HG02885 (cell line): ENCODE measurements at regions not wholly inside any gene's neighbourhood (a gene's known extent, or its start where the extent isn't known, plus 50 kb on each side); places are given as distances from the start of the nearest gene placed in this dataset.
"Not testable (repeated sequence)": the region's sequence is repeated elsewhere in the genome, so short reads cannot be mapped to it uniquely, and the experiment has no call there.

Experiments used
- ATAC-seq: cut with Tn5 transposase; IDR thresholded peaks from one replicate; pipeline ENCODE4 v1.9.1; 2021; ENCODE audit warnings: mild to moderate bottlenecking; ENCODE audit not compliant: unreplicated experiment, poor library complexity

DNA sequence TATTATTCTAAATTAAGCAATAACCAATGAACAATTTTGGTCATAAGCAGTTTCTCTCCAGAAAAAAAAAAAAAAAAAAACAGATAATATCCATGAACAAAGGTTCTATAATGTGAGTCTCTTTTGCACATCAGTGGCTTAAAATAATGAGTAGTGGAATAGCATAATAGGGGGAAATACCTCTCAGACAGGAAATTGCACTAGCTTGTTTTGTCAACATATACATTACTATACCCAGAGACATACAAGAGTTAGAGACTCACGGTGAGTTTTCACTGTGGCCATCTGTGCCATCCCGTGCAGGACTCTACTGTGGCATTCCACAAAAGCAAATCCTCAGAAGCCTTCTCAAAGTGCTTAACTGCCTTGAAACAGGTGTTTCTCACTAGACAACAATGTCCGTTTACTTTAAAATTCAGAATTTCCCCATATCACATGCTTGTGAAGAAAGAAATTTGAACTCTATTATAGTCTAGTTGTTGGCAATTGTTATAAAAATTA is 697.9 kb downstream of the USP25 start:
- no peak for ATAC-seq

DNA sequence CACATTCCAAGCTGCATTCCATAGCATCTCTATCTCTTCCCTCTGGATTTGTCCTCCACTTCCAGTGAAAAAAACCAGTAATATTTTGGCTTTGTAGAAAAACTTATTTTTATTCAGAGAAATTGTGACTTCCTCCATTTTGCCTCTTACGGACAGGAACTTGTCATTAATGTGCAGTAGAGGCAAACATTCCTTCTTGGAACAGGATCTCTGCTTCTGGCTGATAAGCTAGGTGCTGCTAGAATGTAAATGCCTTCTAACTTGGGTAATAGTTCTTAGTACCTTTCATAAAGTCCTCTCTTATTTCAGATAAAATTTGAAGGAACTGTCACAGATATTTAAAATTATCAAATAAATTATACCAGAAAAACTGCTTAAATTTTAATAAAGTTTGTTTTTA is 707.8 kb downstream of the USP25 start:
- no peak for ATAC-seq

DNA sequence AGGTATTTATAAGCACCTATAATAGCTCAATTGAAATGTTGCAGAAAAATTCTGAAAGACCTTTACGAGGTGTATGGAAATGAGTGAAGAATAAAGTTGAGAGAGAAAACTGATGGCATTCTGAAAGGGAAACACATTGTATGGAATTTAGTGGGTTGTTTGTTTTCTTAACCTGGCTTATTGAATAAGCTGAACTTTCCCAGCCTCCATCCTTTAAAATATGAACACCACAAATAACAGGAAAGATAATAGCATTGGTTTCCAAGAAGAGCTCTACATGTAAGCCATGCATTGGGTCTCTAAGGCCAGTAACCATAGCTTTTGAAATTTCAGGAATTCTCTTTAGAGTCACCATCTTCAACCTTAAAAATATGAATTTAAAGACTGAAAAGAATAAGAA is 709.0 kb downstream of the USP25 start:
- no peak for ATAC-seq

DNA sequence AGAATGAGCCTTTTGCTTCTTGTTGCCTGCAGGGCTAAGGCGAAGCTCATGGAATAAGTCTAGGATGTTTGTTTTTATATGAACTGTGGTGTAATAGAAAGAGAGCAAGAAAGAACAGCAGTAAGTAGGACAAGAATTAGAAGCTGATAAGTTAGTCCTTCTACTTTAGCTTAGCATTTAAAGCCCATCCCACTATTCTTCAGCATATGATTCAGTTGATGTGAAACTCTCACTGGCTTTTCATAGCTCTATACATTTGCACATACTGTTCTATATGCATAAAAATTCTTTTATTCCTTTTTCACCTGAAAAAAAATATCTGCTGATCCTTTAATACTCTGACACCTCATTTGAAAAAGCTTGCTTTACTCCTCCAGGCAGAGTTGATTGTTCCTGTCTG is 712.0 kb downstream of the USP25 start:
- ATAC-seq: no peak

DNA sequence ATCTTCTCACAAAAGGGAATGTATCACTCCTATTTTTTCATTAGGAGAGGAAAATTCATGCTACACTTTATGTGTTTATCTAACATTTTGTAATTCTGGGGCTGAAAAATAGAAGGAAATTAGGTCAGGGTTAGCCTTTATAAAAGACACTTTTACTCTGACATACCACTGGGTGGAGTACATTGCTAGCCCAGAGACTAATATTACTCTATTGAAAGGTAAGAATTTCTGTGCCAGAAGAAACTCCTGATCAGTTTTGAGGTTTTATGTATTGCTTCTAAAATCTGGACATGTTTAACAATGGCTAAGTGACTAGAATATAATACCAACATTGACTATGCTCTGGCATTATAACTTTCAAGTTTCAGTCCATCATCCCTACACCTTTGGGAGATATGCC is 724.6 kb downstream of the USP25 start:
- no peak for ATAC-seq

DNA sequence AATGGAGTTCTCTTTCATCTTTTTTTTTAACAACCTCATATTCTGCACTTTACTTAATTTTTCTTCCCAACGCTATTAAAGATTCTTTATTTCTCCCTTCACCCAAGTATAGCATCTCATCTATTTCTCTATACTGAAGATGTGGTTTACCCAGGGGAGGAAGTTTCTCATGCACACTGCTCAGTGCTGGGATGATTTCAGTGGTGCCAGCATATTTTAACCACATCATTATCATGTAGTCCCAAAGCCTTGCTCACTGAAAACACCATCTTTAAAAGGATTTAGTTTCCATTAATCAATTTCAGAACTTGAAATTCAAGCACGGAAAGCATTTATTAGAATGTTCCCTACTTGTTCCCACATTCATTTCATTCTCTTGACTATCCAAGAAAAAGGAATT is 725.7 kb downstream of the USP25 start:
- ATAC-seq: no peak

DNA sequence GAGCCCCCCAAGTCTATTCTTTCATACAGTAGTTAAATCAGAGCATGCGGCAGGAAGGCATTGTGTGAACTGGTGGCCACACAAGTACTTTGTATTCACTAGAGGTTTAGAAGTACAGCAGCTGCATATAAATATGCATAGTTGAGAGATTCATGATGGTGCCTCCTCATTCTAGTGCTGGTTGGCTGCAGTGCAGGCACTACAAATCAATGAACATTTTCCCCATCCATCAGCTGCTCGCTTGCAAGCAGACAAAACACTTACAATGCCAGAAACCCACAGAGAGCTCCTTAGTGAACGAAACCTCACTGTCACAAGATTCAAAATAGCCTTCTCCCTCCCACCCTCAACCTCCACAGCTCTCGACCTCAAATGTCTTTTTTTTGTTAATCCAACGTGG is 726.2 kb downstream of the USP25 start:
- ATAC-seq: no peak

DNA sequence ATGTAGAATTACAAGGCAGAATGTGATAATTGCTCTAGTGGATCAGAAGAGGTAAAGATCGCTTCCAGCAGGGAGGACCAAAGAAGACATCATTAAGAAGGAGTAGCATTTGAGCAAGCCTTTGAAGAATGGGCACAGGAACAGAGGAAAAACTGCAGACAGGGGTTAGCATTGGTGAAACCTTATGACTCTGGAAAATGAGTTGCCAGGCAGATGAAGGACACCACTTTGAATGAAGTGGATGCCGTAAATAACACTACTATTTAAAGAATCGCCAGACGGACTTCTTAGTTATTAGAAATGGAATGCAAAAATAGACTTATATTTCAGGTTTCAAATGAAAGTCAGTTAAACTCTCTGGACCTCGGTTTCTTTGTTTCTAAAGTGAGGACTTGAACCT is 727.7 kb downstream of the USP25 start:
- ATAC-seq: no peak

DNA sequence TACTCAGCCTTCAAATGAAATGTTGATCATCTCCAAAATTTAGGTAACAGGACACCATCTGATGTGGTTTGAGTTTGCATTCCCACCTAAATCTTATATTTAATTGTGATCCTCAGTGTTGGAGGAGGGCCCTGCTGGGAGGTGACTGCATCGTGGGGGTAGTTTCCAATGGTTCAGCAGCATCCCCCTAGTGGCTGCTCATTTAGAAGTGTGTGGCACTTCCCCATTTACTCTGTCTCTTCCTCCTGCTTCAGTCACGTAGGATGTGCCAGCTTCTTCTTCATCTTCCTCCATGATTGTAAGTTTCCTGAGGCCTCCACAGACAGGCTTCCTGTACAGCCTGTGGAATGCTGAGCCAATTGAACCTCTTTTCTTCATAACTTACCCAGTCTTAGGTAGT is 731.2 kb downstream of the USP25 start:
- no peak for ATAC-seq

DNA sequence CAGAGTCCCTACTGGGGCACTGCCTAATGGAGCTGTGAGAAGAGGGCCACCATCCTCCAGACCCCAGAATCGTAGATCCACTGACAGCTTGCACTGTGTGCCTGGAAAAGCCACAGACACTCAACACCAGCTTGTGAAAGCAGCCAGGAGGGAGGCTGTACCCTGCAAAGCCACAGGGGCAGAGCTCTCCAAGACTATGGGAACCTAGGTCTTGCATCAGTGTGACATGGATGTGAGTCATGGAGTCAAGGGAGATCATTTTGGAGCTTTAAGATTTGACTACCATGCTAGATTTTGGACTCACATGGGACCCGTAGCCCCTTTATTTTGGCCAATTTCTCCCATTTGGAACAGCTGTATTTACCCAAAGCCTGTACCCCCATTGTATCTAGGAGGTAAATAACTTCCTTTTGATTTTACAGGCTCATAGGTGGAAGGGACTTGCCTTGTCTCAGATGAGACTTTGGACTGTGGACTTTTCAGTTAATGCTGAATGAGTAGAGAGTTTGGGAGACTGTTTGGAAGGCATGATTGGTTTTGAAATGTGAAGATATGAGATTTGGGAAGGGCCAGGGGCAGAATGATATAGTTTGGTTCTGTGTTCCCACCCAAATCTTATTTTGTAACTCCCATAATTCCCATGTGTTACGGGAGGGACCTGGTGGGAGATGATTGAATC is 734.6 kb downstream of the USP25 start:
- not testable (repeated sequence) for ATAC-seq

DNA sequence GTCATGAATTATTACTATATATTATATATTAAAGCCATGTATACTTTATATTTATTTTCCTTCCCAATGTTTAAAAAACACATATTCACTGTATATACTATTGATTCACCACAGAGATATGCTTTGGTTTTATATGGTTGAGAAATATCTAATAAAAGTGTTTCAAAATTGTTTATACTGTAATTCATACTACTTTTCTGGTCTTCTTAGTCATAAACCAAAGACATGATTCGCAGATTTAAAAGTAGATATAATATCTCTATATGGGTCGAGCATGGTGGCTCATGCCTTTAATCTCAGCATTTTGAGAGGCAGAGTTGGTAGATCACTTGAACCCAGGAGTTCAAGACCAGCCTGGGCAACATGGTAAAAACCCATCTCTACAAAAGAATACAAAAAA is 738.4 kb downstream of the USP25 start:
- ATAC-seq: no peak

DNA sequence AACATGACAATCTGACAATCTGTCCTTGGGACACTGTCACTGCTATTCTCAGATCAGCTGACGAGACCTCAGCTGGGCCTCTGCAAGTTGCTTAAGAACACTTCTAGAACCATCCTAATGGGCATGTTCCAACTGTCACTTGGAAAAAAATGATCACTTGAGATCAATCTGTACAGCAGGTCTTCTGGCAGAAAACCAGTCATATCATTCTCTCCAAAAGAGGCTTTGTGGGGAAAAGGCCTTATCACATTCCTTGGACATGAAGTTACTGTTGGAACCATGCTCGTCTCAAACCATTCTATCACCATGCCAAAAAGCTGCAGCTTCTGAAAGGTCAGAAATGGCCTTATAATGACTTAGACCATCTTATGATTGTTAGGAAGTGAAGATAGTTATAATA is 744.2 kb downstream of the USP25 start:
- no peak for ATAC-seq

DNA sequence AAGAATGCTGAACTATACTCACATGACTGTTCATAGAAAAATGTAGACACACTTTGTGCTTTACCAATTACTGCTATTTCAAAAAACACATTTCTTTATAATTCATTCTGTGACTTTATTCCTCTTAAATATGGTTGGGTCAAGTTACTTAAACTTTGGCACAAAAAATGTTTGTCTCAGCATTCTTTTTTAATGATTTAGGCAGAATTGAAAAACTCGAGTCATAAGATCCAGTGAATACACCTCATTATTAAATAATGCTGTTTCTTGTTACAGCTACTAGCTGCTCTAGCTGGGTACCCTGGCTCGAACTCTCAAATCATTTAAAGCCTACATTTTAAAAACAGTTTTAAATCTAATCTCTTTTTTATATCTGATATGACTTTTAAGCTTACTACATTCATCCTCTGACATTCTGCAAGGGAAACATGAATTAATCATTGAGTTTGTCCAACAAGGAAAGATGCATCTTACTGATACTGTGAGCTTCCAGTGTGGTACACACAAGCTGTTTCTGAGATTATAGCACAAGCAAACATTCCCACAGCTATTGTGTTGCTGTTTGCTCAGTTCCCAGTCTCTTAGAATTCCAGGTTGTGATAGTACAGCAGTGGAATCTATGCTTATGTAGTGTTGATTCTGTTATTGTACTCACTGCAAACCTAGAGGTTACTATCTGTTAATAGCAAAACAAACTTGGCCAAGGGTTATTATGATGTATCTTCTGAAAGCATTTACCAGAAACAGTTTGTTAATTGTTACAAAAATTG is 746.5 kb downstream of the USP25 start:
- ATAC-seq: no peak

DNA sequence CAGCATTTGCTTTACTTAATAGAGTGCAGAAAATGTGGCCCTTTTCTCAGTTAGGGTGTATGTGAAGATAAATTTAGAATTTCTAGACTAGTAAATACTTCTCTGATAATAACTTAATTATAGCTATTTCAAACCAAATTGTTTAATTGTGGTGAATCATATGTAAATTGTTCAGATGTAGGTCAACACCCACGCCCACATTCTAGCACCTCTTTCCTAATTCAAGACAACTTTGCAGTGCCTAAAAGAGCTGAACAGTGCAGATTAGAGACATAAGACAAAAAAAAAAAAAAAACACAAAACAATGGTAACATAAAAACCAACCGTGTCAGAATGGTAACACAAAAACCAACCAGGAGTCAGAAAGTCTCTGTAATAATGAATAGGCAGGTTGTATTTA is 758.3 kb downstream of the USP25 start:
- ATAC-seq: no peak

DNA sequence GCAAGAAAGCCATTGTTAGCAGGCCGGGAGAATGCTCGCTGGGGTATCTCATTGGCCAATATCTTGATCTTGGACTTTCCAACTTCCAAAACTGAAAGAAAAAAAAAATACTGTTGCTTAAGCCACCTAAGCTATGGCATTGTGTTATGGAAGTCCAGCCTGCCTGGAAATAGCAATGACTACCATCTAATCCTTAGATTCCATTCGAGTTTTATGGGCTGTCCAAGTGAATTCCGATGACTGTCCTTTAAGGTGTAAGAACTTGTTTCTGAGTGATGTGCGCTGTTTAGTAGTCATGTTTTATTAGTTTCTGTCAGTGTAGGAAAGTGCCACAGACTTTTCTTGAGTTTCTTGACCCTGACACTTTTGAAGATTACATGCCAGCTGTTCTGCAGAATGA is 762.6 kb downstream of the USP25 start:
- ATAC-seq: no peak

DNA sequence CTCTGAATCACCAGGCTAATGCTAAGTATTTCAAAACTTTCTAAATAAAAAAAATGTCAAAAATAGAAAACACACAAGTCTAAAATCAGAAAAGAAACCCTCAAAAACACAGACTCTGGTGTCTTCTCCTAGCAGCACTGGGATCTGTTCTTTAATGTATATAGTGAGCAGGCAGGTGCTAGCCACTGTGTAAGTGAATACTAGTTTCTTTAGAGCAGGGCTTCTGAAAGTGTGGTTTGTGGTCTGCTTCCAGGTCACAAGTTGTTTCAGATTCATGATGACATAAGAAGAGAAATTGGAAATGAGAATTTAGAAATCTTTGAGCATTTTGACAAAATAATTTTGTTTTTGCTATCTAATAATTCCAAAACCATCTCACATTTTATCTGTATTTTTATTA is 763.1 kb downstream of the USP25 start:
- ATAC-seq: peak; percentile 37

DNA sequence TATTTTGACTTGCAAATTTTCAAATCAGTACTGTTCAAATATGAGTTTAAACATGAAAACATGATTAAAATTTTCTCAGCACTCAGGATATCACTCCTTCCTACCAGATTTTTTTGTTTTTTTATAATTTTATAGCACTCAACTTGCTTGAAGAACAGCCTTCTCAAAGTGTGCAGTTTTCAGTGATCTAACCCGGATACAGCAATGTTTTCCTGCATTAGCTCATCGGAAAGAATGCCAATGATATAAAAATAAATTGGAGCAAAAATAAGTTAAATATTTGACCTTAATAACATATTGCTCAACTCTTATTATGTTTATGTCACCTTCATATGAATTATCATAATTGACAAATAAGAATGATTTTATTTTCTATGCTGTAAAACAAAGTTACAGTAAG is 766.8 kb downstream of the USP25 start:
- ATAC-seq: no peak

DNA sequence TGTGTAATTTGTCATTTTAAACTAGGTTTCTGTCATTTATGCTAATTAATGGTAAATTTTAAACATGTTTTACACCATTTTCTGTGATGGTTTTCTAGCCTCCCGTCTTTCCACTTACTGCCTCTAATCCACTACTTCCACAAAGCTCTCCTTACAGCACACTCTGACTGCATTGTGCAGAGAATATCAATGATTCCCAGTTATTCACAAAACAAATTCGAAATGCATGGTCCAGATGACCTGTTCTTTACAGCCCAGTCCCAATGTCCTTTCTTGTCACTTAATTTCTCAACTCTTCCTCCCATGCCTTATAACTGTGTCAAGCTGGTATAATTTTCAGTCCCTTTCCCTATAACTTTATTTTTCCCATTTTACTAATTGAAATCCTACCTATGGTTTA is 770.5 kb downstream of the USP25 start:
- no peak for ATAC-seq

DNA sequence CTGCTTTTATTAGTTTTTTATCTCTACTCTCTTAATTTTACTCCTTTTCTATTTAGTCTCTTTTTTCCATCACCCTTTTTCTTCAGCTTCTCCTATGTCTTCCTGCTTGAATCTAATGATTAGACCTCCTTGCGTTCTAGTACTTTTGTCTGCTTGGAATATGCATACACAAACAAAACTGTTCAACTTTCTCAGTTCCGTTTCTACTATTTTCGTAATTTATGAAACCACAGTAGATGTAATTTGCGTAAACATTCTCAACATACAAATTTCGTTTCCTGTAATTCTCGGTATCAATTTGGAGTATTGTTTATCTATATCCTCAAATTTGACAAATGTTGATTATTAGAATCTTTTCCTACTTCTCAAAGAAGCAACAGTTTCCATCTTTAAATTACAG is 772.5 kb downstream of the USP25 start:
- no peak for ATAC-seq

DNA sequence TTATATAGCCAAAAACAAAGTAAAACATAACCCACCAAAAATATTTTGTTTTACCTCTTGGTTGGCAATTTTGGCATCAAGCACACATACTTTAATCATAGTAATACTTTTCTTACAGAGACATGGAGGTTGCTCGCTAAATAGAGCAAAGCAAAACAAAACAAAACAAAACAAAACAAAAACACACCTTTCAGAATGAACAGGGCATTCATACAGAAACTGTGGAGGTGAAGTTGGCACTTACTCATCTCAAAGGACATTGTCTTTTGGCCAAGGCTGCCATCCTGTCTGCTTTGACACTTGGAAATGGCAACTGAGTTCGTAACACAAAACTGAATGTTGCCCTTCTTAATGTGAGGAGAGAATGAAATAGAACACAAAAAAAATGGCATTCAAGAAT is 773.1 kb downstream of the USP25 start:
- ATAC-seq: no peak

DNA sequence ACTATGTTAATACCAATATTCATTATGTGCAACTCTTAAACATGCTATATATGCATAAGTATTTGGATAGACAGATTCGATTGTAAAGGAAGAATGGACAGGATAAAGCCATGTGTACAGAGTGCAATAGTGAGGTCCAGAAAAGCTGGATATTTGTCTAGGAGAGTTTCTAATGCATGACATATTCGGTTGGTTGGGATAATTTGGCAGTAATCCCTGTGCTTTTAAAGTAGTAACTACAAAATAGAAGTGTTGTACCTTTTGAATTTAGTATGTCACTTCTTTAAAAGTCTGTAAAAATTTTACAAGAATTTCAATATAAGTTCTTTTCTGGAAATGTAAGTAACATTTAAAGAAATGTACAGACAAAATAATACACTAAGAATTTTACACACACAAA is 774.5 kb downstream of the USP25 start:
- ATAC-seq: no peak

DNA sequence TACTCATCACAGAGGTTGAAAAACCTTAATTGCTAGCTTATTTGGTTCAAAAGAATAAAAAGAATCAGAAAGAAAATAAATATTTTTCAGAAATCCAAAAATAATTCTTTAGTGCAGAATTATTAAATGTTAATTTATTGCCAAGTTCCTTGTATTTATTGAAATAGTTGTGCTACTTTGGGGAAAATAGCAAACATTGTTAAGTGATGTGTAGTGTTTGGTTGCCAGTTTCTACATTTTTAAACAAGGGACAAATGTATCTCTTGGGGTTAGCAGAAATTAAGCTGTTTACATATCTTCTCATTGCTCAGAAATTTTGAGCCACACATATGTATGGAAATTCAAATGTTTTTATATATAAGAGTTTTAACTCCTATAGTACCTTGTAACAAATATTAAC is 775.0 kb downstream of the USP25 start:
- ATAC-seq: no peak
